Activated T-cell treated with anti-CD3 and anti-CD28 coated beads, Interleukin-2, amount 50 U/mL, for 24 hours (primary cell): ENCODE measurements at regions not wholly inside any gene's neighbourhood (a gene's known extent, or its start where the extent isn't known, plus 50 kb on each side); places are given as distances from the start of the nearest gene placed in this dataset.
"Not testable (repeated sequence)": the region's sequence is repeated elsewhere in the genome, so short reads cannot be mapped to it uniquely, and the experiment has no call there.

Experiments
- DNase-seq: peaks from one replicate; pipeline ENCODE4 v3.0.0-alpha.2; 2020
- H3K27ac Mint-ChIP-seq: 2 replicates; pipeline ENCODE4 v1.8.0; 2020; ENCODE audit warnings: mild to moderate bottlenecking, mixed read lengths
- H3K27me3 Mint-ChIP-seq: 2 replicates; pipeline ENCODE4 v1.8.0; 2020; ENCODE audit warnings: mixed read lengths
- H3K36me3 Mint-ChIP-seq: 2 replicates; pipeline ENCODE4 v1.8.0; 2020; ENCODE audit warnings: low read depth, mixed read lengths
- H3K4me1 Mint-ChIP-seq: 2 replicates; pipeline ENCODE4 v1.8.0; 2020; ENCODE audit warnings: low read depth, mixed read lengths
- H3K4me3 Mint-ChIP-seq: 2 replicates; pipeline ENCODE4 v1.8.0; 2020; ENCODE audit warnings: mild to moderate bottlenecking, moderate library complexity, mixed read lengths
- H3K9me3 Mint-ChIP-seq: 2 replicates; pipeline ENCODE4 v1.8.0; 2020; ENCODE audit warnings: mixed read lengths

DNA sequence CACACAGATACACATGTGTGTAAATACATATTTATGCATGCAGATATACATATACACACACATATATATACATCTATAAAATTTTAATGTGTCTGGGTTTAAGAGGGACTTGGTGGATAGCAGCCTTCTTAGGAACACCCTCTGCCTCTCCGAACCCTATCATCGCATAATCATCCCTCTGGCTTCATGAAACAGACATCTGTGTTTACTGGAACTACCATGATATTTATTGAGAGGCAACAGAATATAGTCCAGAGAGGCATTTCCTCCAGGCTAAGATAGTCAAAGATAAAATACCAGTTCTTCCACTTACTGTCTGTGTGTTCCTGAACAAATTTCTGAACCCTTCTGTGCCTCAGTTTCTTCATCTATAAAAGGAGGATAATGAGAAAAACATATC, 239.0 kb upstream of the FANCL start:
- Mint-ChIP-seq H3K36me3 (no peaks in the 10 kb centered on the region), H3K27me3 (peaks cover 5% of the 10 kb centered on the region), H3K27ac (no peak overlapping the region), H3K4me1 (no peaks in the 10 kb centered on the region), H3K9me3 (no peaks in the 10 kb centered on the region), H3K4me3 (no peak overlapping the region)
- DNase-seq = no peak

DNA sequence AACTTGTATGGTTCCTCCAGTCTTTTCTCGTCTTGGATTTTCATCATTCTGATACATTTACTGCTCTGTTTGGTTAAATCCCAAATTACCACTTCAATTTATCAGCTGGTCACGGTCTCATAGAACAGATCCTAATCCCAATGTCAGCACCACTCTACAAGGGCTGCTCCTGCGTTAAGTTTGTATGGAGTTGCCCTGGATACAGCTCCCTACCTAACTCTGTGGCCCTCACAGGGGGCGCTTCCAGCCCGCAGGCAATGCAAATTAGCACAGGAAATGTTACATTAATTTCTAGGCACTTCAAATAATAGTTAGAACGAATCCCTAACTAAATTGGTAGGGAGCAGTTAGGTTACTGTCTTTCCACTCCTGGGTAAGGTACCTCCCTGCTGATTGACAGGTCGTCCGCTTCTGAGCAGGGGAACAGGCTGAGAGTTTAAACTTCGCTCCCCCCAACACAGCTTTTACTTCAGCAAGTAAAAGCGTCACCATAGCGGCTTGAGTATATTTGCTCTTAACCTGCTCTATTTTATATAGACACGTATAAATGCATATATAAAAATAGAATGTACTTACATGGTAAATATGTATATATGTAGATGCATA, 238.5 kb upstream of the FANCL start:
- no peak overlapping the region for H3K27ac Mint-ChIP-seq
- no peaks in the 10 kb centered on the region for H3K36me3 Mint-ChIP-seq
- peaks cover 5% of the 10 kb centered on the region for H3K27me3 Mint-ChIP-seq
- no peak overlapping the region for H3K4me3 Mint-ChIP-seq
- H3K4me1 Mint-ChIP-seq = no peaks in the 10 kb centered on the region
- H3K9me3 Mint-ChIP-seq = no peaks in the 10 kb centered on the region
- no peak for DNase-seq

- Mint-ChIP-seq H3K4me3 (no peak overlapping the region), H3K36me3 (no peaks in the 10 kb centered on the region), H3K27me3 (peaks cover 2% of the 10 kb centered on the region), H3K4me1 (no peaks in the 10 kb centered on the region), H3K27ac (no peak overlapping the region), H3K9me3 (no peaks in the 10 kb centered on the region)
- DNase-seq = no peak
These were observed 235.4 kb upstream of the FANCL start for GRCh38 chr2:58476556-58476955.

DNA sequence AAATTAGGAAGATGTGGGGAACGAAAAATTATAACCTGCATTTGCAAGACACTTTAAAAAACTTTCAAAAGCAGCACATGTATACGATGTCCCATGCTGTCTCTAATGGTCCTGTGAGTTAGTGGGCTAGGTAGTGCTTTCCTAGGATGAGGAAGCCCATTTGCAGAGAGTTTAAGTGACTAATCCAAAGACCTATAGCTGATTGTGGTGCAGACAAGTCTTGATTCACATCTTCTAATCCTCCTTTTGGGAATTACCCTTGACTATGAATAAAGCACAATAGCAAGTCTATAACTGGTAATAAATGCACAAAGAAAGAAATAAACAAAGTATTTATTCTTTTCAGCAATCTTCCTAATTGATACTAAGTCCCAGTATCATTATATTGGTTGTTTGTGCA, 234.6 kb upstream of the FANCL start:
- Mint-ChIP-seq H3K4me1 (no peaks in the 10 kb centered on the region), H3K4me3 (no peak overlapping the region), H3K36me3 (no peaks in the 10 kb centered on the region), H3K27me3 (peaks cover 2% of the 10 kb centered on the region), H3K9me3 (no peaks in the 10 kb centered on the region), H3K27ac (no peak overlapping the region)
- DNase-seq = no peak

GRCh38 chr2:58473165-58473564, 232.0 kb upstream of the FANCL start:
- Mint-ChIP-seq H3K36me3 (no peaks in the 10 kb centered on the region), H3K4me1 (no peaks in the 10 kb centered on the region), H3K9me3 (no peaks in the 10 kb centered on the region), H3K4me3 (no peak overlapping the region), H3K27me3 (peaks cover 2% of the 10 kb centered on the region), H3K27ac (no peak overlapping the region)
- DNase-seq = no peak

GRCh38 chr2:58466804-58467203, 225.7 kb upstream of the FANCL start:
- H3K4me1 Mint-ChIP-seq = peaks cover 2% of the 10 kb centered on the region
- H3K36me3 Mint-ChIP-seq = no peaks in the 10 kb centered on the region
- no peak overlapping the region for H3K4me3 Mint-ChIP-seq
- no peaks in the 10 kb centered on the region for H3K9me3 Mint-ChIP-seq
- H3K27ac Mint-ChIP-seq = no peak overlapping the region
- DNase-seq = no peak
- H3K27me3 Mint-ChIP-seq = no peaks in the 10 kb centered on the region

- not testable (repeated sequence) for H3K27ac Mint-ChIP-seq, H3K27me3 Mint-ChIP-seq, H3K36me3 Mint-ChIP-seq, H3K4me3 Mint-ChIP-seq, H3K4me1 Mint-ChIP-seq, DNase-seq, H3K9me3 Mint-ChIP-seq
These were observed 224.9 kb upstream of the FANCL start for GRCh38 chr2:58466021-58466420.

- no peak overlapping the region for H3K27ac Mint-ChIP-seq
- H3K9me3 Mint-ChIP-seq = no peaks in the 10 kb centered on the region
- no peaks in the 10 kb centered on the region for H3K27me3 Mint-ChIP-seq
- H3K4me1 Mint-ChIP-seq = no peaks in the 10 kb centered on the region
- no peak for DNase-seq
- no peak overlapping the region for H3K4me3 Mint-ChIP-seq
- H3K36me3 Mint-ChIP-seq = no peaks in the 10 kb centered on the region
These were observed 219.5 kb upstream of the FANCL start for GRCh38 chr2:58460670-58461069.

DNA sequence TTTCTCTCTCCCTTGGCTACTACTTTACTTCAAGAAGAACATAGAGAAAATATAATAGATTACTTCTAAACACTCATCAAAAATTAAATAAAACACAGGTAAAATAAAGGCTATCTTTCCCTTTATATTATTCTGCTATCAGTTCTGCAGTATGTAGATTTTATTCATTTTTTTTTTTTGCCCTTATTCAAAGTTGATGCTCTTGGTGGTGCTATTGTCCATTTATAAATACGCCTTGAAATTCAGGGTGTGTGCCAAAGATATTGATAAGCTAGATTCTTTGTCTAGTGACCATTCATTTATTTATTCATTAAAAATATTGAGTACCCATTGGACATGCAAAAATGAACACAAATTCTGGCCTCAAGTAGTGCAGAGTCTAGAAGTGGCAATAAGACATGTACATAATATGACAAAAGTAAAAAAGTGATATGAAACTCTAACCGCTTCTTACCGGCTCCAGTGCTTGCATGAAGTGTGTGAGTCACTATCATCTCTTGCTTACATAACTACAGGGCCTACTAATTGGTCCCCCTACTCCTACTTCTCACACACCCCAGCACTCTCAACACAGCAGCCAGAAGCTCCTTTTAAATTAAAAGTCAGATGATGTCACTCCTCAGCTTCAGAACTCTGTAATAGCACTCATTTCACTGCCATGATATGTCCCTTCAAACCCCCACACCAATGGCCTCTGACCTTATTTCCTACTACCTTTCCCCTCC, 208.3 kb upstream of the FANCL start:
- DNase-seq = no peak
- Mint-ChIP-seq H3K27ac (no peak overlapping the region), H3K4me3 (no peak overlapping the region), H3K9me3 (no peaks in the 10 kb centered on the region), H3K36me3 (no peaks in the 10 kb centered on the region), H3K27me3 (peaks cover 9% of the 10 kb centered on the region), H3K4me1 (no peaks in the 10 kb centered on the region)

DNA sequence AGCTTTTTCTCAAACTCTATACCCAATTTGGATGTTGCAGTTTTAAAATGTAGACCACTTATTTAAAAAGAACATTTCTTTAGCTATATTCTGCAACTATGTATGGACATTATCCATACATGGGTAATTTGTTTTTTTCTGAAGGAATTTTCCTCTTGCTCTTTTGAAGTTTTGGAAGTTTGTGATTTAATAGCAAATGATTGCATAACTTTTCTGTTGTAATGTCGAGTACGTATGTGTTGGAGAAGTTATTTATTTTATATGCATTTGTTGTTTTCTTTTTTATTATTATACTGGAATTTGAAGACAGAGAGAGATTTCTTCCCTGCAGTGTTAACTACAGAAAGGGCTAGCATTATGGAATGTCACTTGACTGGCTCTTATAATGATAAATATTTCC, 207.7 kb upstream of the FANCL start:
- Mint-ChIP-seq H3K27me3 (peaks cover 9% of the 10 kb centered on the region), H3K36me3 (no peaks in the 10 kb centered on the region), H3K4me1 (no peaks in the 10 kb centered on the region), H3K4me3 (no peak overlapping the region), H3K9me3 (no peaks in the 10 kb centered on the region), H3K27ac (no peak overlapping the region)
- no peak for DNase-seq

- H3K4me1 Mint-ChIP-seq = no peaks in the 10 kb centered on the region
- H3K4me3 Mint-ChIP-seq = no peak overlapping the region
- H3K27me3 Mint-ChIP-seq = peaks cover 14% of the 10 kb centered on the region
- peak; percentile 38 for DNase-seq
- H3K27ac Mint-ChIP-seq = no peak overlapping the region
- H3K9me3 Mint-ChIP-seq = no peaks in the 10 kb centered on the region
- no peaks in the 10 kb centered on the region for H3K36me3 Mint-ChIP-seq
These were observed 207.0 kb upstream of the FANCL start for GRCh38 chr2:58448065-58448507.

DNA sequence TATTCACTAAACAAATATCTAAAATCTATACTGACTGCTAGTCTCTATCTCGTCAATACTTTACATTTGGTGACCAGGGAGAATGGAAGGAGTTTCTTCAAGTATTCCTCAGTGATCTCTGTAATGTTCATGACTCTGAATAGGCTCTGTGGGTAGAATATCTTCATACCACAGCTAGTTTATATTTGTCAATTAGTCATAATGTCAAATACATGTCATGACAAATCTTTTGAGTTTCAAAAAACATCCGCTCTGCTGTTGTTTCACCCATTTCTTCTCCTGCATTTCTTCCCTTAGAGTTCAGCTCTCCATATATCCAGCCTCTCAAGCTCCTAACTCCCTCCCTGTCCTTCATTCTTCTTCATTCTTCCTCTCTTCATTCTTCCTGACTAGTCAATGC, 206.5 kb upstream of the FANCL start:
- H3K36me3 Mint-ChIP-seq = no peaks in the 10 kb centered on the region
- H3K4me1 Mint-ChIP-seq = no peaks in the 10 kb centered on the region
- no peak for DNase-seq
- no peaks in the 10 kb centered on the region for H3K9me3 Mint-ChIP-seq
- peaks cover 14% of the 10 kb centered on the region for H3K27me3 Mint-ChIP-seq
- H3K4me3 Mint-ChIP-seq = no peak overlapping the region
- no peak overlapping the region for H3K27ac Mint-ChIP-seq

- Mint-ChIP-seq H3K9me3 (no peaks in the 10 kb centered on the region), H3K27ac (no peak overlapping the region), H3K4me1 (no peaks in the 10 kb centered on the region), H3K36me3 (no peaks in the 10 kb centered on the region), H3K27me3 (peaks cover 5% of the 10 kb centered on the region), H3K4me3 (no peak overlapping the region)
- DNase-seq = no peak
These were observed 200.5 kb upstream of the FANCL start for GRCh38 chr2:58441643-58442042.

DNA sequence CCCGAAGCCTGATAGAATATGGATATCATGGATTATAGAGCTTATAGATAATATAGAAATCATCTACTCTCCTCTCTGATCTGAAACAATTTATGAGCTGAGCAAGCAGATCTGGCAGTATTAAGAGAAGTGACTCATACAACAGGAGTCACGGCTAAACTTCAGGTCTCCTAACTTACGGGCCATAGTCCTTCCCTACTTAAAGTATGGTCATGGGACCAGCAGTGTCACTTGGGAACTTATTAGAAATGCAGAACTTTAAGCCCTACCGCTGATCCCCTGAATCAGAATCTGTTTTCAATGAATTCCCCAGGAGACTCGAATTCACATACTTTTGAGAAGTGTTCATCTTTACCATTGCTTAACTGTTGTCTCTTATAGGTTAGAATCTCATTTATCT, 195.7 kb upstream of the FANCL start:
- Mint-ChIP-seq H3K27me3 (no peaks in the 10 kb centered on the region), H3K36me3 (no peaks in the 10 kb centered on the region), H3K4me1 (no peaks in the 10 kb centered on the region), H3K4me3 (no peak overlapping the region), H3K27ac (no peak overlapping the region), H3K9me3 (no peaks in the 10 kb centered on the region)
- DNase-seq = no peak

GRCh38 chr2:58435246-58435645, 194.1 kb upstream of the FANCL start:
- Mint-ChIP-seq H3K27ac (no peak overlapping the region), H3K4me1 (no peaks in the 10 kb centered on the region), H3K36me3 (no peaks in the 10 kb centered on the region), H3K4me3 (no peak overlapping the region), H3K27me3 (peaks cover 9% of the 10 kb centered on the region), H3K9me3 (no peaks in the 10 kb centered on the region)
- no peak for DNase-seq
